ENCODE measurements at regions not wholly inside any gene's neighbourhood (a gene's known extent, or its start where the extent isn't known, plus 50 kb on each side); places are given as distances from the start of the nearest gene placed in this dataset.
A peak's percentile ranks its signal among the peaks of the same experiment; 100 is the strongest.

DNA sequence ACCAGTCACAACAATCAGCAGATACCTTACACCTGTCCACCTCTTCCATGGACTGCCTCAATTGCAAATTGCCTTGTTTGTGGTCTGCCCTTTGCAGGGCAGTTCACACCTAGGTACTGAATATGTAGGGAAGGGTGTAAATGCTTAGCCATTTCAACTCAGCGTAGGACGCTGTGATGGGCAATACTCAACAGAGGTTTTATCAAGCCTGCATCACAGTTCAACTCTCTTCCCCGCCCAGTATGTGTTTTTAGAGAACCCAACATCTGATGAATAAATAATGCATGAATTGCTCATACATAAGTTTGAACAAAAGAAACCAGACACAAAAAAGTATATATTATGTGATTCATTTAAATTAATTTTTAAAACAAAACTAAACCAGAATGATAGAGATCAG is 124.4 kb downstream of the P2RY1 start:
- Mint-ChIP-seq H3K27me3 (ENCODE audit: low read depth, poor library complexity) (peaks cover 3% of the 10 kb centered on the region), H3K9me3 (no peaks in the 10 kb centered on the region), H3K4me1 (peaks cover 12% of the 10 kb centered on the region), H3K4me3 (no peak overlapping the region), H3K27ac (no peak overlapping the region), H3K36me3 (ENCODE audit: low read depth) (no peaks in the 10 kb centered on the region)
- no peak for DNase-seq
- TF ChIP-seq, protein P1, sequence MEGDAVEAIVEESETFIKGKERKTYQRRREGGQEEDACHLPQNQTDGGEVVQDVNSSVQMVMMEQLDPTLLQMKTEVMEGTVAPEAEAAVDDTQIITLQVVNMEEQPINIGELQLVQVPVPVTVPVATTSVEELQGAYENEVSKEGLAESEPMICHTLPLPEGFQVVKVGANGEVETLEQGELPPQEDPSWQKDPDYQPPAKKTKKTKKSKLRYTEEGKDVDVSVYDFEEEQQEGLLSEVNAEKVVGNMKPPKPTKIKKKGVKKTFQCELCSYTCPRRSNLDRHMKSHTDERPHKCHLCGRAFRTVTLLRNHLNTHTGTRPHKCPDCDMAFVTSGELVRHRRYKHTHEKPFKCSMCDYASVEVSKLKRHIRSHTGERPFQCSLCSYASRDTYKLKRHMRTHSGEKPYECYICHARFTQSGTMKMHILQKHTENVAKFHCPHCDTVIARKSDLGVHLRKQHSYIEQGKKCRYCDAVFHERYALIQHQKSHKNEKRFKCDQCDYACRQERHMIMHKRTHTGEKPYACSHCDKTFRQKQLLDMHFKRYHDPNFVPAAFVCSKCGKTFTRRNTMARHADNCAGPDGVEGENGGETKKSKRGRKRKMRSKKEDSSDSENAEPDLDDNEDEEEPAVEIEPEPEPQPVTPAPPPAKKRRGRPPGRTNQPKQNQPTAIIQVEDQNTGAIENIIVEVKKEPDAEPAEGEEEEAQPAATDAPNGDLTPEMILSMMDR (IDR thresholded peaks at IDR 0.05): no peak

DNA sequence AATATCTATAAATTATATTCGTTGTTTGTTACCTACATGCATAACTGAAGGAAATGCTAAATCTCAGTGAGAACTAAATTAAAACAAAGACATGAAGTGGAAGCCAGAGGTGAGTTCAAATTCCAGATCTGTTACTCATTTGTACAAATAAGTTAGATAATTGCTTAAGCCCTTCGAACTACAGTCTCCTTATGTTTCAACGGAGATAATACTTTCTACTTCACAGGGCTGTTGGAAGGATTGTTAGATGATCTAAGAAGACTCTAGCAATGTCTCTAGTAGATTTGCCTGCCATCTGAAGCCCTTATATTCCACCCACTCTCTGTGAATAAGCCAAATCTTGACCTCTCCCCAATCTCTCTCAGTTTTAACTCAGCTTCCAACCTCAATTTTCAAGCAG is 125.8 kb downstream of the P2RY1 start:
- H3K27me3 Mint-ChIP-seq (ENCODE audit: low read depth, poor library complexity): peaks cover 5% of the 10 kb centered on the region
- H3K9me3 Mint-ChIP-seq: peaks cover 1% of the 10 kb centered on the region
- no peak overlapping the region for H3K27ac Mint-ChIP-seq
- H3K4me1 Mint-ChIP-seq: peaks cover 2% of the 10 kb centered on the region
- no peak for DNase-seq
- no peak overlapping the region for H3K4me3 Mint-ChIP-seq
- H3K36me3 Mint-ChIP-seq (ENCODE audit: low read depth): no peaks in the 10 kb centered on the region
- TF ChIP-seq, protein P1 (IDR thresholded peaks at IDR 0.05): no peak

DNA sequence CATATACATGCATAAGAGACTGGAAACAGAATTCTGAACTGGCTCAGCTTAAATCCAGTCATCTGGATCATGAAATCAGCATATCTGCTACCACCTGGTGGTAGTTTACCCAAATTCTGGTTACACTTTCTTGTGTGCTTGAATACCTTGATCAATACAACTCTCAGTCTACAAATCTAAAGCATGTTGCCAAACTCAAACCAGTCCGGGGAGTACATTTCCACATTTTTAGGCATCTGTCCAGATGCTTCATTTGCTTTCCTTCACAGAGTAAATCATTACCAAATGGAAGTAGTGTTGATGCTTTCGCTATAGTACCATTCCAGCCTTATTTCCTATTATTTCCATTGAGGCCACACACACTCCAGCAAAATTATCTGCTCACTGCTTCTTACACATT is 126.4 kb downstream of the P2RY1 start:
- DNase-seq: no peak
- H3K27me3 Mint-ChIP-seq (ENCODE audit: low read depth, poor library complexity): peaks cover 5% of the 10 kb centered on the region
- H3K9me3 Mint-ChIP-seq: peaks cover 6% of the 10 kb centered on the region
- H3K4me3 Mint-ChIP-seq: no peak overlapping the region
- TF ChIP-seq, protein P1 (IDR thresholded peaks at IDR 0.05): peak; percentile 9
- no peak overlapping the region for H3K27ac Mint-ChIP-seq
- H3K36me3 Mint-ChIP-seq (ENCODE audit: low read depth): no peaks in the 10 kb centered on the region
- H3K4me1 Mint-ChIP-seq: no peaks in the 10 kb centered on the region

DNA sequence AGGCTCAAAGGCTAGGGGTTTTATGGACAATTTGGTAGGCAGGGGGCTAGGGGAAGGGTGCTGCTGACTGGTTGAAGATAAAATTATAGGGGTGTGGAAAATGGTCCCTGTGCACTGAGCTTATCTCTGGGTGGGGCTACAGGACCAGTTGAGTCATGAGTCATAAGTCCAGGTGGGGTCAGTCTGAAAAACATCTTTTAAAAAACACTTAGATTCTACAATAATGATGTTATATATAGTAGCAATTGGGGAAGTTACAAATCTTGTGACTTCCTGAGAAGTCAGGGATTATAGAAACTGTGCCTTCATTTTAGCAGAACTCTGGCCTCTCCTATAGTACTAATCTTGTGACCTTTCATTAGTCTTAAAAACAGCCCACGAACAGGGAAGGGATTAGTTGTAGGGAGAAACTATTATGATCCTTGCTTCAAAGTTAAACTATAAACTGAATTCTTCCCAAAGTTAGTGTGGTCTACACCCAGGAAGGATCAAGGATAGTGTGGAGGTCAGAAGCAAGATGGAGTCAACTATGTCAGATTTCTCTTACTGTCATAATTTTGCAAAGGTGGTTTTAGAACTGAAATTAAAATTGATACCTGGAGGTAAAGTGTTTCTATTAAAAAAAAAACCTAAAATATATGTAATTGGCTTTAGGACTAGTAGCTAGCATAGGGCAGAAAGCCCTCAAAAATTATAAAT is 130.1 kb downstream of the P2RY1 start:
- Mint-ChIP-seq H3K4me1 (no peaks in the 10 kb centered on the region), H3K36me3 (ENCODE audit: low read depth) (no peaks in the 10 kb centered on the region), H3K27ac (no peak overlapping the region), H3K4me3 (no peak overlapping the region), H3K9me3 (peaks cover 6% of the 10 kb centered on the region), H3K27me3 (ENCODE audit: low read depth, poor library complexity) (peaks cover 2% of the 10 kb centered on the region)
- TF ChIP-seq, protein P1 (IDR thresholded peaks at IDR 0.05): no peak
- DNase-seq: no peak

DNA sequence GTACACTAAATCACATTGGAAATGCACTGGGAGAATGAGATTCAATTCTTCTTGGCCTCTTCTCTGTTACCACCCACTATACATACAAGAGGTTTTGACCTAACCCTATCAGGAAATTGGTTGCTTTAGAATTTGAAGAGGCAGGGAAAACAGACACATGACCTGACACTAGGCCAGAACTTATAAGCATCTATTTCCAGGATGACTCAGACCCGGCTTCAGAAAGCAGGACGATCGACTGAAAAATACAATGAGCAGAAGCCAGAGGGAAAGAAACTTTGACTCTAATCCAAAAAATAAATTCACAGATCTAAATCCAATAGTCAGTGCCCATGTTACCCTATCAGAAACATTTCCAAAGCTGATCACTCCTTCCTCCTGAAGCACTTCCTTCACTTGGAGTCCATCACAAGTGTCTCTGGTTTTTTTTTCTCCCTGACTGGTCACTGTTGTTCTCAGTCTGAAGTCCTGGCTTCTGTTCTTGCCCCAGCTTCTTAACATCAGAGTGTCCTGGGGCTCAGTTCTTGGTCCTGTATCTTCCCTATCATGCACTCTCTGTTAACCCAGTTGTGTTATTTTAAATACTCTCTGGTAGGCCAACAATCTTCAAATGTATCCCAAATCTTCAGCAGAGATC is 133.6 kb downstream of the P2RY1 start:
- Mint-ChIP-seq H3K27ac (no peak overlapping the region), H3K36me3 (ENCODE audit: low read depth) (no peaks in the 10 kb centered on the region), H3K4me3 (no peak overlapping the region), H3K4me1 (no peaks in the 10 kb centered on the region), H3K27me3 (ENCODE audit: low read depth, poor library complexity) (peaks cover 5% of the 10 kb centered on the region), H3K9me3 (peaks cover 6% of the 10 kb centered on the region)
- no peak for DNase-seq
- TF ChIP-seq, protein P1 (IDR thresholded peaks at IDR 0.05): no peak
